ENCODE measurements at regions not wholly inside any gene's neighbourhood (a gene's known extent, or its start where the extent isn't known, plus 50 kb on each side); places are given as distances from the start of the nearest gene placed in this dataset.

DNA sequence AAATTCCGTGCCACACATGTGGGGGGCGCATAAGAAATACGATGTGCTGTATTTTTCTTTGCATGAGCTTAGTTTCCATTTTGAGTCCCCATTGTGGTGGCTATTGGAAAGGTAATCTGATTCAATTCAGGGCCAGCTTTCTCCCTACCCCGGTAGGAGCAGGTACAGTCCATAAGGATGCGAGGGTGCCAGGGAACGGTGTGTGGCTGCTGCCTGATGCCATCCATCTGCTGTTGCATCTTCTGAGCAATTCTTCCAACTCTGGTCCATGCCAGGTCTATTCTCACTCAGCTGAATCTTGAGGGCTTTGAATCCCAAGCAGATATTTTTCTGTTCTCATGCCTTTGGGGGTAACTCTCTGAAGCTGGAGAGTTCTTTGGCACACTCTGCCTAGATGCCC, 392.7 kb downstream of the AGTPBP1 start:
- no peaks in the 10 kb centered on the region for H3K4me1 Mint-ChIP-seq (ENCODE audit: low read depth)
- H3K27me3 Mint-ChIP-seq, result no peaks in the 10 kb centered on the region
- TF ChIP-seq, protein P1, sequence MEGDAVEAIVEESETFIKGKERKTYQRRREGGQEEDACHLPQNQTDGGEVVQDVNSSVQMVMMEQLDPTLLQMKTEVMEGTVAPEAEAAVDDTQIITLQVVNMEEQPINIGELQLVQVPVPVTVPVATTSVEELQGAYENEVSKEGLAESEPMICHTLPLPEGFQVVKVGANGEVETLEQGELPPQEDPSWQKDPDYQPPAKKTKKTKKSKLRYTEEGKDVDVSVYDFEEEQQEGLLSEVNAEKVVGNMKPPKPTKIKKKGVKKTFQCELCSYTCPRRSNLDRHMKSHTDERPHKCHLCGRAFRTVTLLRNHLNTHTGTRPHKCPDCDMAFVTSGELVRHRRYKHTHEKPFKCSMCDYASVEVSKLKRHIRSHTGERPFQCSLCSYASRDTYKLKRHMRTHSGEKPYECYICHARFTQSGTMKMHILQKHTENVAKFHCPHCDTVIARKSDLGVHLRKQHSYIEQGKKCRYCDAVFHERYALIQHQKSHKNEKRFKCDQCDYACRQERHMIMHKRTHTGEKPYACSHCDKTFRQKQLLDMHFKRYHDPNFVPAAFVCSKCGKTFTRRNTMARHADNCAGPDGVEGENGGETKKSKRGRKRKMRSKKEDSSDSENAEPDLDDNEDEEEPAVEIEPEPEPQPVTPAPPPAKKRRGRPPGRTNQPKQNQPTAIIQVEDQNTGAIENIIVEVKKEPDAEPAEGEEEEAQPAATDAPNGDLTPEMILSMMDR (IDR thresholded peaks at IDR 0.05), result no peak
- H3K4me3 Mint-ChIP-seq, result no peak overlapping the region
- ATAC-seq (no peak), DNase-seq (no peak)
- intact Hi-C loops (cut with micrococcal nuclease), result no loop called here
- H3K27ac Mint-ChIP-seq, result no peak overlapping the region
- ChIA-PET CTCF (no interaction called here), POLR2A (no interaction called here)
- H3K36me3 Mint-ChIP-seq (ENCODE audit: low read depth), result no peaks in the 10 kb centered on the region
- no peaks in the 10 kb centered on the region for H3K9me3 Mint-ChIP-seq

DNA sequence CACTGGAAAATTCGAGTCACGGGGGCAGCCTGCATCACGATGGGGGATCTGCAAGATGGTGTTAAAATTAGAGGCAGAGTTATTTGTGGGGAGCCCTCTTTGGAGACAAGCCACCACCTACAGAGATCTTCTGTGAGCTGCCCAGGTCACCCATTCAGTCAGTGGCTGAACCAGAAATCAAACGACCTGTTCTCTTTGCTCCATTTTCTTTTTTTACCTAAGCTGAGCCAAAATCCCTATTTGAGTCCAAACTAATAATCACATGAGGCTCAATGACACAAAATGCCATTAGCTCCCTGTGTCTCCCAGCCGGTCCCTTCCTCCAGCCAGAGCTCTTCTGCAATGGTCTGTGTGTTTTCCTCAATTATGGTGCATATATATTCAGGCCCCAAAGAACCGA, 394.2 kb downstream of the AGTPBP1 start:
- ChIA-PET POLR2A (no interaction called here), CTCF (interaction anchor here (0.5 kb wide), 1 partner anchor 47 kb away, joined by 3 read pairs; no protein-coding TSS in a partner anchor)
- H3K4me3 Mint-ChIP-seq, result no peak overlapping the region
- DNase-seq (no peak), ATAC-seq (no peak)
- H3K9me3 Mint-ChIP-seq, result no peaks in the 10 kb centered on the region
- TF ChIP-seq, protein P1 (IDR thresholded peaks at IDR 0.05), result no peak
- H3K36me3 Mint-ChIP-seq (ENCODE audit: low read depth), result no peaks in the 10 kb centered on the region
- no peak overlapping the region for H3K27ac Mint-ChIP-seq
- no peaks in the 10 kb centered on the region for H3K4me1 Mint-ChIP-seq (ENCODE audit: low read depth)
- peaks cover 4% of the 10 kb centered on the region for H3K27me3 Mint-ChIP-seq
- intact Hi-C loops (cut with micrococcal nuclease), result no loop called here

DNA sequence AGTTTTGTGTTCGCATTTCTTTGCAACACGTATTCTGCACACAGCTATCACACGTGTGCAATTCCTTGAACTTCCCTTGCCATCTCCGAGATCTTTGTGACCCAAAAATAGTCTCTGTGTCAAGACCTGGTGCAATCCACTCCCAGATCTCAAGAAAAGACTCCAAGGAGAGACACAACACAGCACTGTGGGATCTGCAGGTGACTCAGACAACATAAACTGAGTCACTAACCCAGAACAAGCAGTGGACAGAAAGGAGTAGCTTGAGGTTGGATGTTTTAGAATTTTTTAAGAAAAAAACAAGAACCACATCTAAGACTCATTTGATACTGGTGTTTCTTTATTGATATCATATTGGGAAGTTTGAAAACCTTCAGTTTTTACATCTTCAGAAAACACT, 396.9 kb downstream of the AGTPBP1 start:
- Mint-ChIP-seq H3K4me1 (ENCODE audit: low read depth) (no peaks in the 10 kb centered on the region), H3K4me3 (no peak overlapping the region), H3K27ac (no peak overlapping the region), H3K27me3 (peaks cover 6% of the 10 kb centered on the region), H3K9me3 (no peaks in the 10 kb centered on the region), H3K36me3 (ENCODE audit: low read depth) (no peaks in the 10 kb centered on the region)
- intact Hi-C loops (cut with micrococcal nuclease), result no loop called here
- ATAC-seq (no peak), DNase-seq (no peak)
- ChIA-PET POLR2A (no interaction called here), CTCF (no interaction called here)
- TF ChIP-seq, protein P1 (IDR thresholded peaks at IDR 0.05), result no peak

DNA sequence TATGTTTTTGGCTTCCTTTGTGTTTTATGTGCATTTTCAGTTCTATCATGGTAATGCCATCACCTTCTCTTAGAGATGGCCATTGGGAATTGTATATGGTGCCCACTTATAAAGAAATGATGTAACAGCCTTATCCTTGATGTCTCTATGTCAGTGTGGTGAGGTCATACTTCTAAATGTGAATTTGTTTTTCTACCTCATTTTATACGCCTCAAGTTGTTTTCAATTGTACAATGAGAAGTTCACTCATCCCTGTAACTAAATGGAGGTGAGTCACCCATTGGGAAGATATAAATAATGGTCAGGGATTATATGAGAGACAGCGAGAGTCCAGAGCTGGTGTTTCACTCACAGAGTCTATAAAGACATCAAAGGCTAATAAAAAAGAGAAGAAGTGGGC, 402.4 kb downstream of the AGTPBP1 start:
- Mint-ChIP-seq H3K36me3 (ENCODE audit: low read depth) (no peaks in the 10 kb centered on the region), H3K27ac (no peak overlapping the region), H3K4me3 (no peak overlapping the region), H3K27me3 (peaks cover 9% of the 10 kb centered on the region), H3K4me1 (ENCODE audit: low read depth) (no peaks in the 10 kb centered on the region), H3K9me3 (no peaks in the 10 kb centered on the region)
- ChIA-PET CTCF (no interaction called here), POLR2A (no interaction called here)
- intact Hi-C loops (cut with micrococcal nuclease), result no loop called here
- DNase-seq (no peak), ATAC-seq (no peak)
- TF ChIP-seq, protein P1 (IDR thresholded peaks at IDR 0.05), result no peak

DNA sequence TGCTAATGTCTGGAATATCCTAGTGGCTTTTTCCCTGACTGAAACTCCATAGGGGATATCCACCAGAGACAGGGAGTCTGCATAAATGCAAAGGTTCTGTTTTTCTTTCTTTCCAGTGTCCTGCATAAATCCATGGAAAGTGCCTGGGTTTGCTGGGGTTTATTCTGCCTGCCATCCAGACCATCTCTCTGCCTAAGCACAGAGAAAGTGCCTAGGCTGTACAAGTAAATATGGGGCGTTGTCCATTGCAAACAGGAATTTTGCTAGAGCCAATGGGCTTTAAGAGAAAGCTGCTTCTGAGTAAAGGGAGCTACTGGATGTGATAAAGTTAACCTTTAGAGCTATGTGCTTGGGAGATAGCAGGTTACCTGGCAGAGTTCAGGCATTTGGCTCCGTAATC, 407.5 kb downstream of the AGTPBP1 start:
- CTCF ChIA-PET, result no interaction called here
- H3K4me1 Mint-ChIP-seq (ENCODE audit: low read depth), result no peaks in the 10 kb centered on the region
- POLR2A ChIA-PET, result no interaction called here
- no peak overlapping the region for H3K4me3 Mint-ChIP-seq
- TF ChIP-seq, protein P1 (IDR thresholded peaks at IDR 0.05), result no peak
- H3K27ac Mint-ChIP-seq, result no peak overlapping the region
- peaks cover 5% of the 10 kb centered on the region for H3K27me3 Mint-ChIP-seq
- no peaks in the 10 kb centered on the region for H3K9me3 Mint-ChIP-seq
- no peak for DNase-seq
- intact Hi-C loops (cut with micrococcal nuclease), result no loop called here
- ATAC-seq, result no peak
- no peaks in the 10 kb centered on the region for H3K36me3 Mint-ChIP-seq (ENCODE audit: low read depth)
